GM21723 (cell line): ENCODE measurements at regions not wholly inside any gene's neighbourhood (a gene's known extent, or its start where the extent isn't known, plus 50 kb on each side); places are given as distances from the start of the nearest gene placed in this dataset.

ENCODE experiments used
- ATAC-seq: cut with Tn5 transposase; IDR thresholded peaks from one replicate; pipeline ENCODE4 v1.9.1; 2021; ENCODE audit warnings: mild to moderate bottlenecking, moderate library complexity; ENCODE audit not compliant: unreplicated experiment

GRCh38 chr6:119915971-119916370 lies 566.4 kb upstream of the MAN1A1 start:
- no peak for ATAC-seq

DNA sequence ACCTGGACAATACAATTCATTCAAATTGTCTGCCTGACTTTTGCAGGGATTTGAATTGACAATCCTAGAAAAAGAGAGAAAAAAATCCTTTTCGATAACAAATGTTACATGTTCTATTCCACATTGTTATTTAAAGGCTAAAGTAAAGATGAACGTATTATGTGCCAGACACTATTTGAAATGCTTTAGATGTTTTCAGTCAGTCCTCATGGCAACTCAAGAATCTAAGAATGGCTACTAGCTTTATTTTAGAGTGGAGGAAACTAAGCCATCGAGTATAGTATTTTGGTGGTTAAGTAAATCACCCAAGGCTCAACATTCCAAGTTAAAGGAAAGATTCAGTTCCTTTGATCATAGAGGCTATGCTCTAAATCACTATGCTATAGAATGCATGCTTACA lies 558.6 kb upstream of the MAN1A1 start:
- ATAC-seq: no peak

- no peak for ATAC-seq
These were observed 553.1 kb upstream of the MAN1A1 start for GRCh38 chr6:119902681-119903080.

- ATAC-seq: no peak
These were observed 547.2 kb upstream of the MAN1A1 start for GRCh38 chr6:119896806-119897205.

DNA sequence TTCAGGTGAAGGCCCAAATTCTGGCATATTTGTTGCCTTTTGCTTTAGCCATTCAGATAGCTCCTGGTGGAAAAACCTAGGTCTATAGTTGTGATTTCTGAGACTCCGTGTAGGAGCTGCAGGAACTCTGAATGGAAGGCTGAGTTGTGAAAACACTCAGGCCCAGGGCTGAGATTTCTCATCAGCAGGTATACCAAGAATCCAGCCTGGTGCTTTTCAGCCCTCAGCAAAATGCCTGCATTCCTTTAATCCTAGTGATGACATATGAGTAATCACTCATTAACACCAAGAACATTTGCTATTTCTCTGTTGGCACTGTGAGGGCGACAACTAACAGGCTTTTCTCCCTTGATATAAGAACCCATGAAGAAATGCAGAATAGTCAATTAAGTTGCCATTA lies 546.1 kb upstream of the MAN1A1 start:
- no peak for ATAC-seq

- no peak for ATAC-seq
These were observed 545.2 kb upstream of the MAN1A1 start for GRCh38 chr6:119894811-119895210.

DNA sequence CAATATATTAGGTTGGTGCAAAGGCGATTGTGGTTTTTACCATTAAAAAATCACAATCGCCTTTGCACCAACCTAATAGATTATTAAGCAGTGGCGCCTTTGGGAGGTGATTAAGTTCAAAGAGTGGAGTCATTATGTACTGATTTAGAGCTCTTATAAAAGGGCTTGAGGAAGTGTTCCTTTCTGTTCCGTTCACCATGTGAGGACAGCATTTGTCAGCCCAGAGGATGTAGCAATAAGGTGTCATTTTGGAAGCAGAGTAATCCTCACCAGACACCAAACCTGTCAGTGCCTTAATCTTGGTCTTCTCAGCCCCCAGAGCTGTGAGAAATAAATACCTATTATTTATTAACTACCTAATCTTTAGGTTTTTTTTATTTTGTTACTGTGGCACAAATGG lies 542.1 kb upstream of the MAN1A1 start:
- no peak for ATAC-seq

- no peak for ATAC-seq
These were observed 541.6 kb upstream of the MAN1A1 start for GRCh38 chr6:119891206-119891605.

- ATAC-seq: no peak
These were observed 540.9 kb upstream of the MAN1A1 start for GRCh38 chr6:119890470-119890869.

- no peak for ATAC-seq
These were observed 538.1 kb upstream of the MAN1A1 start for GRCh38 chr6:119887666-119888065.

DNA sequence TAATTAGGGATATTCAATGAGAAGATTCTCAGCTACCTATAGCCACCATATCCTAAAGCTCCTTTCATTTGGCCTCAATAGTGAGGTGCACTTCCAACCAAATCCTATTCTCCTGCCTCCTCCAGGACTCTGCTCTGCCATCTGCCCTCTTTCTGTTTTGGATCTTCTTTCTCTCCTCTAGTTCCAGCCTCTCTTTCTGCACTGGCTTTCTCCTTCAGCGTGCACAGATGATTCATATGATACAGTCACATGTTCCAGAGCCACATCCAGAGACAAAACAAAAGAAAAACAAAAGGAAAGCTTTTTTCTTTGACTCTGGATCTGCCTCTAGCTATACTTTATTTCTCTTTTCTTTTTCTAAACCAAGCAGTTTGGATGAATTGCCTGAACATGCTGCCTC lies 531.9 kb upstream of the MAN1A1 start:
- no peak for ATAC-seq

- ATAC-seq: no peak
These were observed 531.3 kb upstream of the MAN1A1 start for GRCh38 chr6:119880840-119881239.

DNA sequence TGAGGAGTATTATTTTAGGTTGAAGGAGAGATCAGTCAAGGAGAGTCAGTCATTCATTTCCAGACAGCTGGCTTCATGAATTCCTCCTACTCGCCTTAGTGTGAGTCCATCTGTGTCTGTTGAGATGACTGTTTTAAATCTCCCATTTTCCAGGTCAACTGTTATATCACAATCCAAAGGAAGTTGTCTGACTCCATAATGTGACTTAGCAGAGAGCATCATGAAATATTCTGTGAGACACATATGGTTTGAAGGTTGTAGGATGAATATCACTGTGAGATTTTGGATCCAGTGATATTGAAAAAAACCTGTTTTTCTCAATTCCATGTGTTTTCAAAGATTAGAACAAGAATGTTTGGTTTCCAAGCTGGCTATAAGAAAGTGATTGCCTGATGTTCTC lies 530.2 kb upstream of the MAN1A1 start:
- no peak for ATAC-seq

DNA sequence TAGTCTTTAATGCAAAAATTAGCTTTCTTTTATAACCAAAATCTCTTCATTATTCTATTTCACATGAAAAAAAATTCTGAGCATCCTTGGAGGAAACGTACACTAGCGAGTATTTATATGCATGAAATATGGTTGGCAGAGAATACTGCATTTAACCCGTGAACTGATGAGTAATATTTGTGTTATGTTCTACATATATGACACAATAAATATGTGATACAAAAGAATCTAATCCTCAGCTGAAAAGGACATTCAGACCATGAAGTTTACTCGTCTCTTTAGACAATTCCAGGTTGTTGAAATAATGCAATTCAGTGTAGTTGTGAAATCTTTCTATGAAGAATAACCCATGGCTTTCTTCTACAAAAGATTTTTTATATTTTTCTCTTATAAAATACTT lies 524.8 kb upstream of the MAN1A1 start:
- ATAC-seq: no peak

- no peak for ATAC-seq
These were observed 523.5 kb upstream of the MAN1A1 start for GRCh38 chr6:119873107-119873506.

GRCh38 chr6:119871520-119871919 lies 522.0 kb upstream of the MAN1A1 start:
- ATAC-seq: no peak

GRCh38 chr6:119865466-119866350 lies 516.1 kb upstream of the MAN1A1 start:
- no peak for ATAC-seq

- ATAC-seq: no peak
These were observed 513.2 kb upstream of the MAN1A1 start for GRCh38 chr6:119862719-119863118.

GRCh38 chr6:119858901-119859300 lies 509.3 kb upstream of the MAN1A1 start:
- ATAC-seq: no peak

DNA sequence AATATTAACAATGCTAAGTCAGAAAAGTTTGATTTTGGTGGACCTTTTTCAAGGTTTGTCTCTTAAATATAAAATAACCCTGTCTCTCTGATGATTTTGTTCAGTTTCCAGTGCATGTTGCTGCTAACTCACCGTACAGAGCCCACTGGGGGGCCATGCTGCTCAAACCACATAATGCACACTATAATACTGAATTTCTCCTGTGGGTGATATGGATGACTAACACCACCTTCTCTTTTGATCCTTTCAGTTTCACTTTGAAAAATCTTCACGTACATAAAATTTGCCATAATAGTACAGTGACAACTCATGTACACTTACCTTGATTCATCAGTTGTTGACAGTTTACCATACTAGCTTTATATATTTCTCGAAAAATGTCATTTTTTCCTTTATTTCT lies 506.6 kb upstream of the MAN1A1 start:
- ATAC-seq: peak; percentile 94

GRCh38 chr6:119848696-119849095 lies 499.1 kb upstream of the MAN1A1 start:
- no peak for ATAC-seq

GRCh38 chr6:119845161-119845560 lies 495.6 kb upstream of the MAN1A1 start:
- ATAC-seq: no peak

DNA sequence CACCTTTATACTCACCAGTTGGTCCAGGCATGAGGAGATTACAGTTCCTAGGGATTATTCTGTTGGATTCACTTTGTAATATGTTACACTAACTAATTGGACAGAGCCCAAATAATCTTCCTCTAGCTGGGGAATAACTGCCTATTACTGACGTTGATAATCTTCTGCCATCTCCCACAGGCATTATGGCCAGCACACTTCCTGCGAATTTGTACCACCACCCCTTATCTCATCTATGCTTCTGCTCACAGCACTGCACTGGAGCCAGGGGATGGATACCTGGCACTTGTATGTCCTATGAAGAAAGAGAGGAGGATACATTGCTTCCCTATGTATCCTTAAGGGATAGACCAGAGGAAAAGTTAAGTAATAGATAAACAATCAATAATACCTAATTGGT lies 494.8 kb upstream of the MAN1A1 start:
- ATAC-seq: no peak
